NB4 (cell line): ENCODE measurements at regions not wholly inside any gene's neighbourhood (a gene's known extent, or its start where the extent isn't known, plus 50 kb on each side); places are given as distances from the start of the nearest gene placed in this dataset.
"Not testable (repeated sequence)": the region's sequence is repeated elsewhere in the genome, so short reads cannot be mapped to it uniquely, and the experiment has no call there.

Experiments used
- DNase-seq: peaks from one replicate; pipeline ENCODE4 v3.0.0; 2010; ENCODE audit warnings: low read depth
- H3K4me3 ChIP-seq: one replicate; pipeline ENCODE4 v1.5.1; 2011; ENCODE audit warnings: mild to moderate bottlenecking, low read depth, low read length, moderate library complexity
- CTCF ChIP-seq: IDR thresholded peaks from one replicate; pipeline ENCODE4 v1.5.1; 2012; ENCODE audit warnings: low read depth, low read length
- MAX ChIP-seq: IDR thresholded peaks from 2 replicates; pipeline ENCODE4 v1.6.1; 2011; ENCODE audit warnings: low read depth, low read length
- MYC ChIP-seq: IDR thresholded peaks from 2 replicates; pipeline ENCODE4 v1.6.1; 2011; ENCODE audit warnings: low read depth, low read length
- POLR2A ChIP-seq: IDR thresholded peaks from 2 replicates; pipeline ENCODE4 v1.6.1; 2011; ENCODE audit warnings: mild to moderate bottlenecking; ENCODE audit not compliant: insufficient read length; ENCODE audit errors: extremely low read depth

- TF ChIP-seq POLR2A (no peak), MYC (no peak), CTCF (no peak), MAX (no peak)
- no peak overlapping the region for H3K4me3 ChIP-seq
- no peak for DNase-seq
Observed at GRCh38 chr21:14288922-14289321, 73.0 kb downstream of the RBM11 start.

- no peak overlapping the region for H3K4me3 ChIP-seq
- no peak for TF ChIP-seq POLR2A
- DNase-seq: no peak
Observed at GRCh38 chr21:14285147-14285761, 69.3 kb downstream of the RBM11 start.

- no peak for DNase-seq
- no peak overlapping the region for H3K4me3 ChIP-seq
- TF ChIP-seq CTCF: no peak
- no peak for TF ChIP-seq POLR2A
- TF ChIP-seq MAX: no peak
- no peak for TF ChIP-seq MYC
Observed at GRCh38 chr21:14284481-14284880, 68.5 kb downstream of the RBM11 start.

- not testable (repeated sequence) for DNase-seq, H3K4me3 ChIP-seq
Observed at GRCh38 chr21:14281188-14281900, 65.4 kb downstream of the RBM11 start.
